SK-N-SH (cell line): ENCODE measurements at regions not wholly inside any gene's neighbourhood (a gene's known extent, or its start where the extent isn't known, plus 50 kb on each side); places are given as distances from the start of the nearest gene placed in this dataset.

Experiments used
- CTCF ChIA-PET: fragments of 300-600, 350-600 bp; formaldehyde crosslinking; extraction: SDS; loops from one replicate; lab custom pipeline; 2021; lab: Yijun Ruan, JAX
- POLR2A ChIA-PET: fragments of 350-600 bp; sonication (Branson Sonifier 250); formaldehyde crosslinking; extraction: SDS; loops from one replicate; lab custom pipeline; 2020; ENCODE audit warnings: antibody characterized with exemption, inconsistent platforms; lab: Yijun Ruan, JAX
- DNase-seq: peaks from one replicate; pipeline ENCODE4 v3.0.0; 2012
- H2AFZ ChIP-seq: fragments of 200-600 bp; sonication (generic); 2 replicates; pipeline ENCODE4 v1.8.1; 2016; ENCODE audit warnings: antibody characterized with exemption, mild to moderate bottlenecking, low read depth
- H3F3A ChIP-seq: fragments of 200-600 bp; sonication (generic); replicated peaks from 2 replicates; pipeline ENCODE3; 2016; ENCODE audit warnings: antibody characterized with exemption, mild to moderate bottlenecking; ENCODE audit not compliant: insufficient read depth
- H3K27ac ChIP-seq, 2 experiments: fragments of 200-500 bp in 1 of 2; fragments of 200-600 bp in 1 of 2; sonication (Bioruptor generic) in 1 of 2; sonication (generic), shearing (Covaris generic) in 1 of 2; 2 replicates each; pipeline versions ENCODE4 v1.5.1 to v1.6.1; 2014 to 2016; ENCODE audit warnings: low read depth in 2 of 2, inconsistent platforms in 1 of 2, low read length in 1 of 2, mild to moderate bottlenecking in 1 of 2, mixed read lengths in 1 of 2
- H3K27me3 ChIP-seq: fragments of 200-600 bp; sonication (generic), shearing (Covaris generic); 2 replicates; pipeline ENCODE4 v1.6.1; 2016; ENCODE audit warnings: mixed run types; ENCODE audit not compliant: insufficient read depth
- H3K36me3 ChIP-seq, 2 experiments: fragments of 200-500 bp in 1 of 2; fragments of 200-600 bp in 1 of 2; sonication (Bioruptor generic) in 1 of 2; sonication (generic) in 1 of 2; replicated peaks in 1 of 2; 2 replicates each; pipeline versions ENCODE3 to v1.5.1; 2014 to 2016; ENCODE audit warnings: low read length in 1 of 2, mild to moderate bottlenecking in 1 of 2; ENCODE audit not compliant: insufficient read depth in 2 of 2, control insufficient read depth in 1 of 2
- H3K4me1 ChIP-seq, 2 experiments: fragments of 200-500 bp in 1 of 2; fragments of 200-600 bp in 1 of 2; sonication (Bioruptor generic) in 1 of 2; sonication (generic), shearing (Covaris generic) in 1 of 2; 2 replicates each; pipeline versions ENCODE4 v1.5.1 to v1.6.1; 2014 to 2016; ENCODE audit warnings: low read depth in 1 of 2, low read length in 1 of 2, mixed run types in 1 of 2; ENCODE audit not compliant: insufficient read depth in 2 of 2, control insufficient read depth in 1 of 2
- H3K4me2 ChIP-seq: fragments of 200-600 bp; sonication (generic), shearing (Covaris generic); 2 replicates; pipeline ENCODE4 v1.6.1; 2017; ENCODE audit warnings: mixed run types
- H3K4me3 ChIP-seq, 2 experiments: fragments of 200-500 bp in 1 of 2; fragments of 200-600 bp in 1 of 2; sonication (Bioruptor generic) in 1 of 2; sonication (generic), shearing (Covaris generic) in 1 of 2; 2 replicates each; pipeline versions ENCODE4 v1.5.1 to v1.8.1; 2014 to 2016; ENCODE audit warnings: low read depth in 2 of 2, inconsistent platforms in 1 of 2, low read length in 1 of 2, mild to moderate bottlenecking in 1 of 2, mixed read lengths in 1 of 2, moderate library complexity in 1 of 2
- H3K79me2 ChIP-seq: fragments of 200-600 bp; sonication (generic); 2 replicates; pipeline ENCODE4 v1.8.1; 2017; ENCODE audit warnings: mild to moderate bottlenecking; ENCODE audit not compliant: insufficient read depth
- H3K9ac ChIP-seq: fragments of 200-600 bp; sonication (generic); 2 replicates; pipeline ENCODE4 v1.6.1; 2017; ENCODE audit warnings: mixed run types
- H3K9me2 ChIP-seq: fragments of 200-600 bp; sonication (generic); 2 replicates; pipeline ENCODE4 v1.6.1; 2017; ENCODE audit warnings: mixed run types
- H3K9me3 ChIP-seq: fragments of 200-600 bp; sonication (generic); 2 replicates; pipeline ENCODE4 v1.6.1; 2017; ENCODE audit warnings: mixed run types, mild to moderate bottlenecking, moderate library complexity
- H4K20me1 ChIP-seq: fragments of 200-600 bp; sonication (generic); 2 replicates; pipeline ENCODE4 v1.6.1; 2017; ENCODE audit warnings: mild to moderate bottlenecking, mixed run types; ENCODE audit not compliant: insufficient read depth
- CHD2 ChIP-seq: fragments of 150-350 bp; IDR thresholded peaks from 2 replicates; pipeline ENCODE4 v1.6.1; 2018; ENCODE audit warnings: low read length; ENCODE audit not compliant: partially characterized antibody
- ELF1 ChIP-seq: IDR thresholded peaks from 2 replicates; pipeline ENCODE4 v1.4.0; 2012
- EP300 ChIP-seq, 2 experiments: IDR thresholded peaks; 2 replicates each; pipeline versions ENCODE4 v1.4.0 to v1.6.1; 2012; ENCODE audit warnings: borderline replicate concordance in 1 of 2, low read depth in 1 of 2, low read length in 1 of 2
- EZH2phosphoT487 ChIP-seq: fragments of 200-600 bp; sonication (generic); IDR thresholded peaks from 2 replicates; pipeline ENCODE4 v1.6.1; 2017; ENCODE audit warnings: low read depth, mixed run types, mild to moderate bottlenecking, antibody characterized with exemption, moderate library complexity, borderline replicate concordance
- FOSL2 ChIP-seq: IDR thresholded peaks from 2 replicates; pipeline ENCODE4 v1.4.0; 2012; ENCODE audit warnings: low read depth, mild to moderate bottlenecking, moderate library complexity, borderline replicate concordance
- FOXM1 ChIP-seq: IDR thresholded peaks from 2 replicates; pipeline ENCODE4 v1.4.0; 2012; ENCODE audit warnings: low read depth, mild to moderate bottlenecking
- GABPA ChIP-seq: IDR thresholded peaks from 2 replicates; pipeline ENCODE4 v1.4.0; 2012; ENCODE audit warnings: low read depth, mild to moderate bottlenecking
- MEF2A ChIP-seq: IDR thresholded peaks from 2 replicates; pipeline ENCODE4 v1.4.0; 2012; ENCODE audit warnings: low read depth, borderline replicate concordance
- NFIC ChIP-seq: IDR thresholded peaks from 2 replicates; pipeline ENCODE4 v1.4.0; 2012; ENCODE audit warnings: borderline replicate concordance
- POLR2AphosphoS5 ChIP-seq: IDR thresholded peaks from 2 replicates; pipeline ENCODE4 v1.6.1; 2012; ENCODE audit warnings: low read depth, low read length
- RAD21 ChIP-seq: IDR thresholded peaks from 2 replicates; pipeline ENCODE4 v1.6.1; 2012; ENCODE audit warnings: mild to moderate bottlenecking, low read length
- RCOR1 ChIP-seq: fragments of 150-350 bp; IDR thresholded peaks from 2 replicates; pipeline ENCODE4 v1.6.1; 2017; ENCODE audit warnings: antibody characterized with exemption, low read length
- SIN3A ChIP-seq: IDR thresholded peaks from 2 replicates; pipeline ENCODE4 v1.6.1; 2012; ENCODE audit warnings: low read depth, mild to moderate bottlenecking, low read length, moderate library complexity, borderline replicate concordance
- SMC3 ChIP-seq: IDR thresholded peaks from 2 replicates; pipeline ENCODE4 v1.6.1; 2012; ENCODE audit warnings: low read depth, low read length, improper control_type of control experiment
- TEAD4 ChIP-seq: IDR thresholded peaks from 2 replicates; pipeline ENCODE4 v1.4.0; 2012; ENCODE audit warnings: mild to moderate bottlenecking, borderline replicate concordance; ENCODE audit not compliant: insufficient read depth
- WGBS: methylation state at CpG from one replicate; pipeline ENCODE4 v1.1.6; 2017; ENCODE audit warnings: low lambda C conversion rate; 5-methylcytosine and 5-hydroxymethylcytosine counted together
- TF ChIP-seq, protein P1 (sequence below): IDR thresholded peaks from 2 replicates; pipeline ENCODE4 v1.4.0; 2012; ENCODE audit warnings: low read depth, borderline replicate concordance
- TF ChIP-seq, protein P2 (sequence below): IDR thresholded peaks from 2 replicates; pipeline ENCODE4 v1.4.0; 2012; ENCODE audit warnings: low read depth
- TF ChIP-seq, protein P3 (sequence below): IDR thresholded peaks from 2 replicates; pipeline ENCODE4 v1.4.0; 2012; ENCODE audit warnings: low read depth, borderline replicate concordance
- TF ChIP-seq, protein P4 (sequence below): fragments of 150-350 bp; IDR thresholded peaks from 2 replicates; pipeline ENCODE4 v1.6.1; 2016; ENCODE audit warnings: mild to moderate bottlenecking, low read depth, low read length
- TF ChIP-seq, protein P5 (sequence below): IDR thresholded peaks from 2 replicates; pipeline ENCODE4; 2012
- TF ChIP-seq, protein P6 (sequence below): fragments of 200-600 bp; sonication (generic); IDR thresholded peaks from 2 replicates; pipeline ENCODE4 v1.6.1; 2017; ENCODE audit warnings: antibody characterized with exemption, mild to moderate bottlenecking, moderate library complexity

DNA sequence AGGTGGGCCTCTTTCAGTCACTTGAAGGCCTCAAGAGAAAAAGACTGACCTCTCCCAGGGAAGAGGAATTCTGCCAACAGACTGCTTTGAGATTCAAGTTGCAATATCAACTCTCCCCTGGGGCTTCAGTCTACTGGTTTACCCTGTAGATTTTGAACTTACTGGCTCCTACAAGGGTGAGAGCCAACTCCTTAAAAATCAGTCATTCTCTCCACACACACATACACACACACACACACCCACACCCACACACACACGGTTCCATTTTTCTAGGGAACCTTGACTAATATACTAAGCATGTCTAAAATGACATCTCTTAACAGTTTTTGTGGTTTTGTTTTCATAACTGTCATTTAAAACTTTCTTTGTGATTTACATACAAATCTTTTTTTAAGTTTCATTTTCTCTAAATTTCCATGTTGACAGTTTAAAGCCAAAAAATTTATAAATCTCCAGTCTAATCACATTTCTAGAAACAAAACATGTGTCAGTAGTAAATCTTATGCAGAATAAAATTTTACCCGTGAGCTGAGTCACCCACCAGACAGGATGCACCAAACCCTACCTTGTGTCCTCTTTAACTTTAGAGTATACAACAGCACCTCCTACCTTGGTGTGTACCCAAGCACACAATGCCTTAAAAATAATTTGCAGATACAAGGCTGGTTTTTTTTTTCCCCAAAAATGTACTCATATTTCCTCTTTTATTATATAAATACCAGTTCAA lies 394.6 kb downstream of the AEBP2 start:
- no peak overlapping the region for H3K27ac ChIP-seq

More for the DNA sequence above, 394.6 kb downstream of the AEBP2 start:
- no peak overlapping the region for H3K4me2 ChIP-seq
- 23% methylated on average over 2 of the region's 2 CpGs for WGBS
- no peaks in the 10 kb centered on the region for H3K27me3 ChIP-seq
- POLR2A ChIA-PET = no interaction called here
- H3K4me3 ChIP-seq = no peak overlapping the region
- no peak overlapping the region for H2AFZ ChIP-seq
- no peaks in the 10 kb centered on the region for H3K9me3 ChIP-seq
- H3K9me2 ChIP-seq = no peaks in the 10 kb centered on the region
- DNase-seq = no peak
- no peaks in the 10 kb centered on the region for H3K36me3 ChIP-seq
- TF ChIP-seq FOXM1 (no peak), RCOR1 (no peak), TEAD4 (no peak), EP300 (IDR thresholded peaks at IDR 0.05; ENCODE audit: borderline replicate concordance in 1 of 2, low read depth in 1 of 2, low read length in 1 of 2) (no peak), GABPA (no peak), EZH2phosphoT487 (no peak), RAD21 (no peak), ELF1 (no peak), POLR2AphosphoS5 (no peak), FOSL2 (0 out of 2 replicates have a peak, but pooled peaks have one; percentile 28), CHD2 (no peak), SMC3 (no peak), NFIC (no peak; the same call in 1 of the 2 replicates), SIN3A (no peak), MEF2A (no peak)
- TF ChIP-seq, protein P1, sequence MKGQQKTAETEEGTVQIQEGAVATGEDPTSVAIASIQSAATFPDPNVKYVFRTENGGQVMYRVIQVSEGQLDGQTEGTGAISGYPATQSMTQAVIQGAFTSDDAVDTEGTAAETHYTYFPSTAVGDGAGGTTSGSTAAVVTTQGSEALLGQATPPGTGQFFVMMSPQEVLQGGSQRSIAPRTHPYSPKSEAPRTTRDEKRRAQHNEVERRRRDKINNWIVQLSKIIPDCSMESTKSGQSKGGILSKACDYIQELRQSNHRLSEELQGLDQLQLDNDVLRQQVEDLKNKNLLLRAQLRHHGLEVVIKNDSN = no peak
- TF ChIP-seq, protein P2, sequence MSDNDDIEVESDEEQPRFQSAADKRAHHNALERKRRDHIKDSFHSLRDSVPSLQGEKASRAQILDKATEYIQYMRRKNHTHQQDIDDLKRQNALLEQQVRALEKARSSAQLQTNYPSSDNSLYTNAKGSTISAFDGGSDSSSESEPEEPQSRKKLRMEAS = no peak
- TF ChIP-seq, protein P3, sequence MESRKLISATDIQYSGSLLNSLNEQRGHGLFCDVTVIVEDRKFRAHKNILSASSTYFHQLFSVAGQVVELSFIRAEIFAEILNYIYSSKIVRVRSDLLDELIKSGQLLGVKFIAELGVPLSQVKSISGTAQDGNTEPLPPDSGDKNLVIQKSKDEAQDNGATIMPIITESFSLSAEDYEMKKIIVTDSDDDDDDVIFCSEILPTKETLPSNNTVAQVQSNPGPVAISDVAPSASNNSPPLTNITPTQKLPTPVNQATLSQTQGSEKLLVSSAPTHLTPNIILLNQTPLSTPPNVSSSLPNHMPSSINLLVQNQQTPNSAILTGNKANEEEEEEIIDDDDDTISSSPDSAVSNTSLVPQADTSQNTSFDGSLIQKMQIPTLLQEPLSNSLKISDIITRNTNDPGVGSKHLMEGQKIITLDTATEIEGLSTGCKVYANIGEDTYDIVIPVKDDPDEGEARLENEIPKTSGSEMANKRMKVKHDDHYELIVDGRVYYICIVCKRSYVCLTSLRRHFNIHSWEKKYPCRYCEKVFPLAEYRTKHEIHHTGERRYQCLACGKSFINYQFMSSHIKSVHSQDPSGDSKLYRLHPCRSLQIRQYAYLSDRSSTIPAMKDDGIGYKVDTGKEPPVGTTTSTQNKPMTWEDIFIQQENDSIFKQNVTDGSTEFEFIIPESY = no peak
- TF ChIP-seq, protein P4, sequence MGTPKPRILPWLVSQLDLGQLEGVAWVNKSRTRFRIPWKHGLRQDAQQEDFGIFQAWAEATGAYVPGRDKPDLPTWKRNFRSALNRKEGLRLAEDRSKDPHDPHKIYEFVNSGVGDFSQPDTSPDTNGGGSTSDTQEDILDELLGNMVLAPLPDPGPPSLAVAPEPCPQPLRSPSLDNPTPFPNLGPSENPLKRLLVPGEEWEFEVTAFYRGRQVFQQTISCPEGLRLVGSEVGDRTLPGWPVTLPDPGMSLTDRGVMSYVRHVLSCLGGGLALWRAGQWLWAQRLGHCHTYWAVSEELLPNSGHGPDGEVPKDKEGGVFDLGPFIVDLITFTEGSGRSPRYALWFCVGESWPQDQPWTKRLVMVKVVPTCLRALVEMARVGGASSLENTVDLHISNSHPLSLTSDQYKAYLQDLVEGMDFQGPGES = no peak
- TF ChIP-seq, protein P5, sequence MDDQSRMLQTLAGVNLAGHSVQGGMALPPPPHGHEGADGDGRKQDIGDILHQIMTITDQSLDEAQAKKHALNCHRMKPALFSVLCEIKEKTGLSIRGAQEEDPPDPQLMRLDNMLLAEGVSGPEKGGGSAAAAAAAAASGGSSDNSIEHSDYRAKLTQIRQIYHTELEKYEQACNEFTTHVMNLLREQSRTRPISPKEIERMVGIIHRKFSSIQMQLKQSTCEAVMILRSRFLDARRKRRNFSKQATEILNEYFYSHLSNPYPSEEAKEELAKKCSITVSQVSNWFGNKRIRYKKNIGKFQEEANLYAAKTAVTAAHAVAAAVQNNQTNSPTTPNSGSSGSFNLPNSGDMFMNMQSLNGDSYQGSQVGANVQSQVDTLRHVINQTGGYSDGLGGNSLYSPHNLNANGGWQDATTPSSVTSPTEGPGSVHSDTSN = peak; percentile 19; the same call in 1 of the 2 replicates
- TF ChIP-seq, protein P6, sequence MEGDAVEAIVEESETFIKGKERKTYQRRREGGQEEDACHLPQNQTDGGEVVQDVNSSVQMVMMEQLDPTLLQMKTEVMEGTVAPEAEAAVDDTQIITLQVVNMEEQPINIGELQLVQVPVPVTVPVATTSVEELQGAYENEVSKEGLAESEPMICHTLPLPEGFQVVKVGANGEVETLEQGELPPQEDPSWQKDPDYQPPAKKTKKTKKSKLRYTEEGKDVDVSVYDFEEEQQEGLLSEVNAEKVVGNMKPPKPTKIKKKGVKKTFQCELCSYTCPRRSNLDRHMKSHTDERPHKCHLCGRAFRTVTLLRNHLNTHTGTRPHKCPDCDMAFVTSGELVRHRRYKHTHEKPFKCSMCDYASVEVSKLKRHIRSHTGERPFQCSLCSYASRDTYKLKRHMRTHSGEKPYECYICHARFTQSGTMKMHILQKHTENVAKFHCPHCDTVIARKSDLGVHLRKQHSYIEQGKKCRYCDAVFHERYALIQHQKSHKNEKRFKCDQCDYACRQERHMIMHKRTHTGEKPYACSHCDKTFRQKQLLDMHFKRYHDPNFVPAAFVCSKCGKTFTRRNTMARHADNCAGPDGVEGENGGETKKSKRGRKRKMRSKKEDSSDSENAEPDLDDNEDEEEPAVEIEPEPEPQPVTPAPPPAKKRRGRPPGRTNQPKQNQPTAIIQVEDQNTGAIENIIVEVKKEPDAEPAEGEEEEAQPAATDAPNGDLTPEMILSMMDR = peak; percentile 10; the same call in 1 of the 2 replicates
- TF ChIP-seq, all 33 proteins: peak for 3
- peaks cover 3% of the 10 kb centered on the region for H3F3A ChIP-seq
- CTCF ChIA-PET = no interaction called here
- no peak overlapping the region for H3K9ac ChIP-seq
- no peaks in the 10 kb centered on the region for H4K20me1 ChIP-seq
- no peaks in the 10 kb centered on the region for H3K79me2 ChIP-seq
- no peaks in the 10 kb centered on the region for H3K4me1 ChIP-seq
